COLO668 (cell line): ENCODE measurements at regions not wholly inside any gene's neighbourhood (a gene's known extent, or its start where the extent isn't known, plus 50 kb on each side); places are given as distances from the start of the nearest gene placed in this dataset.

ENCODE experiments used
- DNase-seq: peaks from one replicate; lab custom pipeline; 2025; ENCODE audit not compliant: unreplicated experiment; lab: John Stamatoyannopoulos, UW

- no peak for DNase-seq
Measured at GRCh38 chr5:142384014-142384413, 59.2 kb upstream of the SPRY4 start.

GRCh38 chr5:142382186-142382585 is 57.4 kb upstream of the SPRY4 start:
- no peak for DNase-seq

- no peak for DNase-seq
Measured at GRCh38 chr5:142378737-142379634, 54.2 kb upstream of the SPRY4 start.

GRCh38 chr5:142375944-142376411 is 51.2 kb upstream of the SPRY4 start:
- DNase-seq, result no peak
